Hematopoietic multipotent progenitor cell treated with erythropoietin and hydrocortisone succinate and interleukin-3 and kit ligand, for 8 days (in vitro differentiated cells): ENCODE measurements at regions not wholly inside any gene's neighbourhood (a gene's known extent, or its start where the extent isn't known, plus 50 kb on each side); places are given as distances from the start of the nearest gene placed in this dataset.
"Not testable (repeated sequence)": the region's sequence is repeated elsewhere in the genome, so short reads cannot be mapped to it uniquely, and the experiment has no call there.

Experiments
- DNase-seq: peaks from one replicate; pipeline ENCODE4 v3.0.0-alpha.2; 2015

- DNase-seq: not testable (repeated sequence)
Observed at GRCh38 chr7:142636107-142636506, 113.2 kb upstream of the PRSS1 start.

- peak; percentile 82 for DNase-seq
Observed at GRCh38 chr7:142632271-142633134, 116.8 kb upstream of the PRSS1 start.

GRCh38 chr7:142629588-142630260, 119.5 kb upstream of the PRSS1 start:
- no peak for DNase-seq

GRCh38 chr7:142628945-142629344, 120.3 kb upstream of the PRSS1 start:
- DNase-seq: no peak

GRCh38 chr7:142627223-142627622, 122.0 kb upstream of the PRSS1 start:
- not testable (repeated sequence) for DNase-seq

GRCh38 chr7:142626420-142627035, 122.7 kb upstream of the PRSS1 start:
- DNase-seq: peak; percentile 66

- not testable (repeated sequence) for DNase-seq
Observed at GRCh38 chr7:142625216-142625615, 124.1 kb upstream of the PRSS1 start.

GRCh38 chr7:142620402-142620801, 128.9 kb upstream of the PRSS1 start:
- no peak for DNase-seq

- no peak for DNase-seq
Observed at GRCh38 chr7:142618655-142619351, 130.5 kb upstream of the PRSS1 start.

GRCh38 chr7:142616842-142617241, 132.4 kb upstream of the PRSS1 start:
- no peak for DNase-seq

- DNase-seq: no peak
Observed at GRCh38 chr7:142616121-142616643, 133.1 kb upstream of the PRSS1 start.

- no peak for DNase-seq
Observed at GRCh38 chr7:142615508-142615907, 133.8 kb upstream of the PRSS1 start.

GRCh38 chr7:142614116-142614515, 135.2 kb upstream of the PRSS1 start:
- no peak for DNase-seq

- no peak for DNase-seq
Observed at GRCh38 chr7:142612237-142612881, 136.9 kb upstream of the PRSS1 start.

GRCh38 chr7:142611566-142612236, 137.6 kb upstream of the PRSS1 start:
- DNase-seq: peak; percentile 25

GRCh38 chr7:142608630-142609428, 140.4 kb upstream of the PRSS1 start:
- DNase-seq: no peak

GRCh38 chr7:142607351-142607750, 141.9 kb upstream of the PRSS1 start:
- no peak for DNase-seq

- DNase-seq: no peak
Observed at GRCh38 chr7:142606081-142606480, 143.2 kb upstream of the PRSS1 start.

- no peak for DNase-seq
Observed at GRCh38 chr7:142604671-142605070, 144.6 kb upstream of the PRSS1 start.

GRCh38 chr7:142603870-142604448, 145.3 kb upstream of the PRSS1 start:
- DNase-seq: peak; percentile 79
